Neural progenitor cell (in vitro differentiated cells): ENCODE measurements at regions not wholly inside any gene's neighbourhood (a gene's known extent, or its start where the extent isn't known, plus 50 kb on each side); places are given as distances from the start of the nearest gene placed in this dataset.

Experiments used
- DNase-seq: peaks from one replicate; pipeline ENCODE4 v3.0.0-alpha.2; 2016; ENCODE audit warnings: low spot score
- H2AFZ ChIP-seq: fragments of 200-600 bp; sonication (generic); replicated peaks from 2 replicates; pipeline ENCODE4 v1.6.1; 2016; ENCODE audit warnings: antibody characterized with exemption
- H3F3A ChIP-seq: fragments of 200-600 bp; sonication (generic); 2 replicates; pipeline ENCODE4 v1.6.1; 2016; ENCODE audit warnings: antibody characterized with exemption, low read depth
- H3K27ac ChIP-seq: fragments of 200-600 bp; sonication (generic); 2 replicates; pipeline ENCODE4 v1.5.1; 2016; ENCODE audit warnings: mild to moderate bottlenecking
- H3K27me3 ChIP-seq: fragments of 200-600 bp; sonication (generic); 2 replicates; pipeline ENCODE4 v1.6.1; 2016; ENCODE audit warnings: mild to moderate bottlenecking, moderate library complexity
- H3K36me3 ChIP-seq: fragments of 200-600 bp; sonication (generic); 2 replicates; pipeline ENCODE4 v1.5.1; 2016
- H3K4me1 ChIP-seq: fragments of 200-600 bp; sonication (generic); 2 replicates; pipeline ENCODE4 v1.6.1; 2016; ENCODE audit warnings: mixed run types
- H3K4me2 ChIP-seq: fragments of 200-600 bp; sonication (generic); 2 replicates; pipeline ENCODE4 v1.6.1; 2016
- H3K4me3 ChIP-seq: fragments of 200-600 bp; sonication (generic); 2 replicates; pipeline ENCODE4 v1.5.1; 2016
- H3K79me2 ChIP-seq: fragments of 200-600 bp; sonication (generic); 2 replicates; pipeline ENCODE4 v1.6.1; 2016; ENCODE audit warnings: low read depth
- H3K9ac ChIP-seq: fragments of 200-600 bp; sonication (generic); 2 replicates; pipeline ENCODE4 v1.6.1; 2016
- H3K9me3 ChIP-seq: fragments of 200-600 bp; sonication (generic); 2 replicates; pipeline ENCODE4 v1.5.1; 2016; ENCODE audit warnings: low read depth
- H4K20me1 ChIP-seq: fragments of 200-600 bp; sonication (generic); 2 replicates; pipeline ENCODE4 v1.6.1; 2016; ENCODE audit warnings: low read depth
- H3K27ac Mint-ChIP-seq: 3 replicates; pipeline ENCODE4 v1.8.0; 2021; ENCODE audit warnings: mixed read lengths
- H3K27me3 Mint-ChIP-seq: 2 replicates; pipeline ENCODE4 v1.8.0; 2022; ENCODE audit warnings: low read depth, mild to moderate bottlenecking, inconsistent platforms, moderate library complexity, mixed read lengths; ENCODE audit not compliant: insufficient read depth
- H3K36me3 Mint-ChIP-seq: 3 replicates; pipeline ENCODE4 v1.8.0; 2021; ENCODE audit warnings: mixed read lengths
- H3K4me1 Mint-ChIP-seq: 3 replicates; pipeline ENCODE4 v1.8.0; 2021; ENCODE audit warnings: mixed read lengths
- H3K4me3 Mint-ChIP-seq: 3 replicates; pipeline ENCODE4 v1.8.0; 2021; ENCODE audit warnings: mild to moderate bottlenecking, moderate library complexity, mixed read lengths
- H3K9me3 Mint-ChIP-seq: 3 replicates; pipeline ENCODE4 v1.8.0; 2020; ENCODE audit warnings: mixed read lengths
- CTCF ChIP-seq: fragments of 200-600 bp; sonication (generic); IDR thresholded peaks from 2 replicates; pipeline ENCODE4 v1.5.1; 2017; ENCODE audit warnings: antibody characterized with exemption, mild to moderate bottlenecking
- EZH2 ChIP-seq: fragments of 200-600 bp; sonication (generic); IDR thresholded peaks from 2 replicates; pipeline ENCODE4 v1.6.1; 2017; ENCODE audit warnings: antibody characterized with exemption, mild to moderate bottlenecking, moderate library complexity
- EZH2phosphoT487 ChIP-seq: fragments of 200-600 bp; sonication (generic); IDR thresholded peaks from 2 replicates; pipeline ENCODE4 v1.6.1; 2017; ENCODE audit warnings: antibody characterized with exemption

- peaks cover 14% of the 10 kb centered on the region for H3K9me3 Mint-ChIP-seq
- Histone ChIP-seq H3K36me3 (no peaks in the 10 kb centered on the region), H3K4me3 (no peak overlapping the region), H3K9me3 (no peaks in the 10 kb centered on the region), H3K9ac (no peak overlapping the region), H4K20me1 (no peaks in the 10 kb centered on the region), H3K79me2 (no peaks in the 10 kb centered on the region), H2AFZ (no peak overlapping the region), H3F3A (no peaks in the 10 kb centered on the region), H3K27me3 (no peaks in the 10 kb centered on the region), H3K4me2 (no peak overlapping the region), H3K4me1 (no peaks in the 10 kb centered on the region), H3K27ac (no peak overlapping the region)
- no peak for DNase-seq
- no peak overlapping the region for H3K4me3 Mint-ChIP-seq
- no peak for TF ChIP-seq EZH2phosphoT487
- H3K27me3 Mint-ChIP-seq, result no peaks in the 10 kb centered on the region
- peaks cover 2% of the 10 kb centered on the region for H3K4me1 Mint-ChIP-seq
- H3K36me3 Mint-ChIP-seq, result no peaks in the 10 kb centered on the region
- no peak overlapping the region for H3K27ac Mint-ChIP-seq
Observed at GRCh38 chr1:68745011-68745410, 248.1 kb upstream of the DEPDC1 start.

- no peak overlapping the region for H3K4me3 ChIP-seq
- H2AFZ ChIP-seq, result no peak overlapping the region
- no peaks in the 10 kb centered on the region for H3K4me1 ChIP-seq
- H3K9ac ChIP-seq, result no peak overlapping the region
- H3K9me3 ChIP-seq, result no peaks in the 10 kb centered on the region
- H3K27ac ChIP-seq, result no peak overlapping the region
- no peaks in the 10 kb centered on the region for H3K79me2 ChIP-seq
- H4K20me1 ChIP-seq, result no peaks in the 10 kb centered on the region
- no peaks in the 10 kb centered on the region for H3F3A ChIP-seq
- no peaks in the 10 kb centered on the region for H3K36me3 ChIP-seq
- H3K27me3 ChIP-seq, result no peaks in the 10 kb centered on the region
- H3K4me2 ChIP-seq, result no peak overlapping the region
- Mint-ChIP-seq H3K9me3 (peaks cover 14% of the 10 kb centered on the region), H3K27ac (no peak overlapping the region), H3K4me3 (no peak overlapping the region), H3K4me1 (peaks cover 2% of the 10 kb centered on the region), H3K36me3 (no peaks in the 10 kb centered on the region), H3K27me3 (no peaks in the 10 kb centered on the region)
- no peak for TF ChIP-seq EZH2phosphoT487
- no peak for DNase-seq
Observed at GRCh38 chr1:68745451-68745850, 248.6 kb upstream of the DEPDC1 start.

DNA sequence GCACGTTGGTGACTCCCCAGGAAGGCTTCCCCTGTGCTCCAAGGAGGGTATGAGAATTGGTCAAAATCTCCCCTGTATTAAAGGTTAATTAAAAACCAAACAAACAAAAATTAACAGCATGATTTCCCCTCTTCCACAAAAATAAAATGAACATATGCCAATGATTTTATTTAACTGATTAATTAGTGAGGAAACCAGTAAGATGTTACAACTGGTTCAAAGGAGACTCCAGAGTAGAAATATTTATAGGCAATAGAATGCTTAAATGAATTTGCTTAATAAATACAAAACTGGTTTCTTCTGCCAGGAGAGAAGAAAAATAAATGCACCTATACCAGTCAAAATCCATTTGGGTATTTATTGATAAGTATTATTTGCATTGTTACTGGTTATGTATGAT is 249.5 kb upstream of the DEPDC1 start:
- no peaks in the 10 kb centered on the region for H3K36me3 ChIP-seq
- H3K36me3 Mint-ChIP-seq, result no peaks in the 10 kb centered on the region
- no peak overlapping the region for H3K4me3 Mint-ChIP-seq
- H3K27ac ChIP-seq, result no peak overlapping the region
- H2AFZ ChIP-seq, result no peak overlapping the region
- no peaks in the 10 kb centered on the region for H4K20me1 ChIP-seq
- TF ChIP-seq CTCF, result no peak
- no peak for TF ChIP-seq EZH2phosphoT487
- no peak for TF ChIP-seq EZH2
- peaks cover 2% of the 10 kb centered on the region for H3K4me1 Mint-ChIP-seq
- H3K79me2 ChIP-seq, result no peaks in the 10 kb centered on the region
- H3K9me3 ChIP-seq, result no peaks in the 10 kb centered on the region
- H3K4me3 ChIP-seq, result no peak overlapping the region
- no peaks in the 10 kb centered on the region for H3K27me3 Mint-ChIP-seq
- H3K4me2 ChIP-seq, result no peak overlapping the region
- no peaks in the 10 kb centered on the region for H3K4me1 ChIP-seq
- no peak overlapping the region for H3K9ac ChIP-seq
- no peaks in the 10 kb centered on the region for H3K27me3 ChIP-seq
- no peak for DNase-seq
- H3K9me3 Mint-ChIP-seq, result peaks cover 11% of the 10 kb centered on the region
- H3F3A ChIP-seq, result no peaks in the 10 kb centered on the region
- no peak overlapping the region for H3K27ac Mint-ChIP-seq

- DNase-seq, result no peak
- Histone ChIP-seq H3K36me3 (no peaks in the 10 kb centered on the region), H3K27ac (no peak overlapping the region), H2AFZ (no peak overlapping the region), H3K27me3 (no peaks in the 10 kb centered on the region), H3F3A (no peaks in the 10 kb centered on the region), H4K20me1 (no peaks in the 10 kb centered on the region), H3K9me3 (no peaks in the 10 kb centered on the region), H3K4me2 (no peak overlapping the region), H3K4me1 (no peaks in the 10 kb centered on the region), H3K4me3 (no peak overlapping the region), H3K9ac (no peak overlapping the region), H3K79me2 (no peaks in the 10 kb centered on the region)
- TF ChIP-seq EZH2 (no peak), CTCF (peak; percentile 30)
- H3K4me3 Mint-ChIP-seq, result no peak overlapping the region
- H3K4me1 Mint-ChIP-seq, result no peaks in the 10 kb centered on the region
- no peaks in the 10 kb centered on the region for H3K36me3 Mint-ChIP-seq
- no peaks in the 10 kb centered on the region for H3K27me3 Mint-ChIP-seq
- H3K27ac Mint-ChIP-seq, result no peak overlapping the region
- no peaks in the 10 kb centered on the region for H3K9me3 Mint-ChIP-seq
Observed at GRCh38 chr1:68751723-68752122, 254.8 kb upstream of the DEPDC1 start.
